SW480 (cell line): ENCODE measurements at regions not wholly inside any gene's neighbourhood (a gene's known extent, or its start where the extent isn't known, plus 50 kb on each side); places are given as distances from the start of the nearest gene placed in this dataset.
A peak's percentile ranks its signal among the peaks of the same experiment; 100 is the strongest.
"Not testable (repeated sequence)": the region's sequence is repeated elsewhere in the genome, so short reads cannot be mapped to it uniquely, and the experiment has no call there.

Experiments
- DNase-seq: peaks from one replicate; pipeline ENCODE4 v3.0.0-alpha.2; 2016; ENCODE audit warnings: low spot score

GRCh38 chr2:221997683-221998082 lies 301.1 kb downstream of the PAX3 start:
- no peak for DNase-seq

DNA sequence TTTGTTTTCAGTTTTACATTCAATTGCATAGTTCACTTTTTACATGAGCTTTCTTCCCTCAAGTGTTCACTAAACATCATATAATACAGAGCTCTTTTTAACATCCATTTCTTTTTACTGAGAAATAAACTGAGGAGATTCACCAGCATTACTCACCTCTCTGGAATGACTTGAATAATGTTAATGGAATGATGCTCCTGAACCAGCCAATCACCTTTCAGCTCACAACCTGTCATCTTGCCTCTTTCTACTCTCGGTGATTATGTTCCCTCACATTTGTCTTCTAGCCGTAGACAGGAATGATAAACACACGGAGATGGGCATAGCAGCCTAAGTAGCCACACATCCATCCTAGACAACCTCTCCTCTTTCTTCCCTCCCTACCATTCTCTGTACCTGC lies 301.7 kb downstream of the PAX3 start:
- DNase-seq, result peak; percentile 55

DNA sequence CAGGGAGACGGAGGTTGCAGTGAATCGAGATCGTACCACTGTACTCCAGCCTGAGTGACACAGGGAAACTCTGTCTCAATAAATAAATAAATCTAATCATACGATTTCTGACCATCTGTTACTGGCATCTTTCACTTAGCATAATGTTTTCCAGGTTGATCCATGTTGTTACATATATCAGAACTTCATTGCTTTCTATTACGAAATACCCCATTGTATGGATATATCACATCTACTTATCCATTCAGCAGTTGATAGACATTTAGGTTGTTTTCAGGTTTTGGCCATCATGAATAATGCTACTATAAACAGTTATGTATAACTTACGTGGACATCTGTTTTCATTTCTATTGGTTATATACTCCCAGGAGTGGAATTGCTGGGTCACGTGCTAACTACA lies 303.9 kb downstream of the PAX3 start:
- no peak for DNase-seq

DNA sequence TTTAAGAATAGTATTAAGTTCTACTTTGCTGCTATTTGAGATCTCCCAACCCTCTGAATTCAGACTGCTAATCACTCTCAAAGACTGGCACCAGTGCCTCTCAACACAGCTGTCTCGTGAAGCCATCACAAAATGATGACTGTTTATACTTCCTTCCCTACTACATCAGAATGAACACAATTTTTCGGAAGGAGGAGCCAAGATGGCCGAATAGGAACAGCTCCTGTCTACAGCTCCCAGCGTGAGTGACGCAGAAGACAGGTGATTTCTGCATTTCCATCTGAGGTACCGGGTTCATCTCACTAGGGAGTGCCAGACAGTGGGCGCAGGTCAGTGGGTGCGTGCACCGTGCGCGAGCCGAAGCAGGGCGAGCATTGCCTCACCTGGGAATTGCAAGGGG lies 314.4 kb downstream of the PAX3 start:
- DNase-seq, result peak; percentile 20

GRCh38 chr2:221981912-221982470 lies 316.8 kb downstream of the PAX3 start:
- no peak for DNase-seq

DNA sequence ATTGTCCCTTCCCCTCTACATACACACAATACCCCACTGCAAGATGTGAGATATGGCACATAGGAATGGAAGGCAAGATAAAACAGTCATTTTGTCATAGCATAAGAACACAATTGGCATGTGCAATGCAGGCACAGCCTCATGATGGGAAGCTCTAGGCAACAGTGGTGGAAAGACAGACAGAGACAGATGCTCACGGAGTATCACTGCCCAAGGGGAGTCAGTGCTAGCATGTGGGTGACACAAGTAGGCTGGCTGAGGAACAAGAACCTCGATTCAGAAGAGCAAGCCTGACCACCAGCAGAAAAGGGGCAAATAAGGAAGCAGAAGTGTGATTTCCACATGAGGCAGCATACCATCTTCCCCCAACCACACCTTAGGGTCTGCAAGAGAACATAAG lies 323.6 kb downstream of the PAX3 start:
- no peak for DNase-seq

GRCh38 chr2:221973902-221974301 lies 324.9 kb downstream of the PAX3 start:
- DNase-seq, result no peak

DNA sequence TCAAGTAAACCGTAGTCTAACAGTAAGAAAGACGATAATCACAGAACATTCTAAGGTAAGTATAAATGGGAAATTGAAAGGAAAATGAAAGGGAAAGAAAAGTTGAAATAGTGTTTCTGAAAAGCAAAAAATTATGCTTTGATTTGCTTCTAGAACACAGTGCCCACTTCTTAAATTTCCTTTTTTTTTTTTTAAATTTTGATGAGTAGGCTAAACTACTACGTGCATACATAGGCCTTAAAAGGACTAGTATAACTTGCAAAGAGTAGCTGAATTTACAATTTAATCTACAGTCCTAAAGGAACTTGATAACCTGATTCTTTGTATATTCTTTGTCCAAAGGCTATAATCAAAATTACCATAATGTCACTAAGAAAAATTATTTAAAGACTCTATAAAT lies 325.3 kb downstream of the PAX3 start:
- DNase-seq, result no peak

DNA sequence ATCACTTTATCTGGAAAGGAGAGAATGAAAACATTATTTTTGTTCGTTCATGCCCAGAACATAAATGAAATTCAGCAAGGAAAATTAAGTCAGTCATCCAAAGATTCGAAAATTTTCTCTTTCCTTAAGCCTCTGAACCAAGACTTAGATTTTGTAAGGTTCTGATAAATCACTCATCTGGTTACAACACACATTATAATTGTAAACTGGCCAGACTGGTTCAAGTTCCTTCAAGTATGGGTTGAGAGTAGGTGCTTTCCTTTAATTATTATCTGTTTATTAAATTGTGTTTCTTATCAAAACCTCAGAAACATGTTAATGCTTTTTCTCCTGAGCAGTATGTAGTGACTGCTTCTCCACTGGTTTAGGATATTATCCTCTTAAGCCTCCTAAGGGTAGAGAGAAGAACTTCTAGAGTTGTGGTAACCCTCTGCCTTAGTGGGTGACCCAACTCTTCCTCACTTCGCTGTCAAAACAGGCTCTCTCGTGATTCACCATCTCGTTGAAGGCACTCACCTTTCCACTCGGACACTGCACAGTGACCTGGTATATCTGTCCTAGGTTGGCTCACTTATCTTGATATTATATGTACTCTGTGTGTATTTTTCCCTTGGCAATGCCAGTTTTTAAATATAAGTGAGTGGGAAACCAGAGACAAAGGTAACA lies 325.9 kb downstream of the PAX3 start:
- no peak for DNase-seq

DNA sequence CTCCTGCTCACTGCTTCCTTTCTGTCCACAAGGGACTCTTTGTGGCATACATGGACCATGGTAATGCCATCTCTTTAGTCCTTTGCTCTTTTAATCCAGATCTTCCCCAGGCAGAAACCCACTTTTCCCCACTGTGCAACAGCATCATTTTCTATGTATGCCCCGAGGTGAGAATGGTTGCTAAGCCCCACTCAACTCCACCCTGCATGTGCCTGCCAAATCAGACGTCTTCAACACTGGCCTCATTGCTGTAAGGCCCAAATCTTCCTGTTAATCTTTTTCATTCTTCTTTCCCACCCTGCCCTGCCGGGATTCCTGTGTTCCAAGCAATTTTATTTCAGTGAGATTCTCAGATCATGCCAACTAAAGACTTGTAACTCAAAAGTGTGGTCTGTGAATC lies 328.4 kb downstream of the PAX3 start:
- DNase-seq, result no peak

GRCh38 chr2:221969830-221970144 lies 329.0 kb downstream of the PAX3 start:
- no peak for DNase-seq

- peak; percentile 13 for DNase-seq
Observed at GRCh38 chr2:221969087-221969829, 329.5 kb downstream of the PAX3 start.

DNA sequence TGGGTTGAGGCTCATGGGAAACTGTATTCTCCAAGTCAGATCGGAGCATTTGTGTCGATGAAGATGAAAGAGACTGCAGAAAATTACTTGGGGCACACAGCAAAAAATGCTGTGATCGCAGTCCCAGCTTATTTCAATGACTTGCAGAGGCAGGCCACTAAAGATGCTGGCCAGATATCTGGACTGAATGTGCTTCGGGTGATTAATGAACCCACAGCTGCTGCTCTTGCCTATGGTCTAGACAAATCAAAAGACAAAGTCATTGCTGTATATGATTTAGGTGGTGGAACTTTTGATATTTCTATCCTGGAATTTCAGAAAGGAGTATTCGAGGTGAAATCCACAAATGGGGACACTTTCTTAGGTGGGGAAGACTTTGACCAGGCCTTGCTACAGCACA lies 336.6 kb downstream of the PAX3 start:
- DNase-seq, result no peak

- DNase-seq, result no peak
Observed at GRCh38 chr2:221961561-221961960, 337.2 kb downstream of the PAX3 start.

- DNase-seq, result no peak
Observed at GRCh38 chr2:221958224-221958623, 340.6 kb downstream of the PAX3 start.

GRCh38 chr2:221948076-221948475 lies 350.7 kb downstream of the PAX3 start:
- no peak for DNase-seq

DNA sequence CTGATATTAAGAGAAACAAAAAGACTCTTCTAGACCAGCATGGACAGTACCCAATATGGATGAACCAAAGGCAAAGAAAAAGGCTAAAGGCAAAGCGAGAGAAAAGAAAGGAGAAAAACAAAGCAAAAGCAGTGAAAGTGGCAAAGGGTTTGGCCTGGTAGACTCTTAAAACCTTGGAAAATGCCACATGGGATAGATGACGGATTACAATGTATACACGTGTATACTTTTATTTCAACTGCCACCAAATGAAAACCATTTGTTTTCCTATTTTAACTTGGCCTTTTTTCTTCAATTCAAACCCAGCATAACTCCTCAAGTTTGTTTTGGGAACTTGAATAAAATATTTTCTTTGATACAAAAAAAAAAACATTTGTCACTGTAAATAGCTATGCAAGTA lies 354.3 kb downstream of the PAX3 start:
- not testable (repeated sequence) for DNase-seq

GRCh38 chr2:221943076-221943810 lies 355.6 kb downstream of the PAX3 start:
- no peak for DNase-seq

DNA sequence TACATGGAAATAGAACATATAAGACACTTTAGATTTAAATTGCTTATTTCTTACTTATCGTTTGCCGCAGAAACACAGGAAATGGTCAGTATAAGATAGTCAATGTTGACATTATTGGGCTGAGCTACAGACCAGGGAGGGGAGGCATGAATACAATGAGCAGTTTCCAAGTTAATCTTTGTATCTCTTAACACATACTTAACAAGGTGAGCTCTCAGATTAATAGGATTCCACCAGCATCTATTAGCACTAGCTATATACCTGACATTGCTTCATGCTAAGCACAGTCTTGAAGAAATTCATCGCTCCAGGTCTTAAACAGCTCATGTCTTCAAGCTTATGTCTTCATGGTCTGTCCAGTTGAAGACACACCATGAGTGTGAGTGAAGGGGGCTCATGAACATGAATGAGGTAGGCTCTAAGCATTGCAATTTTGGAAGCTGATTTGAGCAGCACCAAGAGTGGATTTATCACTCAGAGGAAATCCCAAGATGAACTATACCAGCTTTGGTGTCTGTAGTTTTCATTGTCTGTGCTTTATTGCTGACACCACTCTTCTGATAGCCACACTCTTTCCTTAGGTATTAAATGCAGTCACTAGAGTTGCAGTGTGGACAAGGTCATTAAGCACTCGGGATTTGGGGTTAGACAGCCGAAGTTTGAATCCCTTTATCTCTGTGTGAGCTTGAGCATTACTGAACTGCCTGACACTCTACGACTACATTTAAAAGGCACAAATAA lies 359.3 kb upstream of the EPHA4 start:
- no peak for DNase-seq

DNA sequence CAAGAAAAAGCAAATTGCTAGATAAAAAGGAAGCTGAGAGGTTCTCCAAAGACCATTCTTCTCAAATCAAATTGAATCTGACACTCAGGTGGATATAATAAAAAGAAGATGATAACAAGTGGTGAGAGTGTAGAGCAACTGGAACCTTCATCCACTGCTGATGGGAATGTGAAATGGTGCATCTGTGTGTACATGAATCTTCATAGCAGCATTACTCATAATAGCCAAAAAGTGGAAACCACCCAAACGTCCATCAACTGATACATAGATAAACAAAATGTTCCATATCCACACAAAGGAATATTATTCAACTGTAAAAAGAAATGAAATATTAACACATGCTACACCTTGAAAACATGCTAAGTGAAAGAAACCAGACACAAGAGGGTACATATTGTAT lies 357.2 kb upstream of the EPHA4 start:
- DNase-seq, result no peak

GRCh38 chr2:221926327-221926726 lies 354.2 kb upstream of the EPHA4 start:
- no peak for DNase-seq

DNA sequence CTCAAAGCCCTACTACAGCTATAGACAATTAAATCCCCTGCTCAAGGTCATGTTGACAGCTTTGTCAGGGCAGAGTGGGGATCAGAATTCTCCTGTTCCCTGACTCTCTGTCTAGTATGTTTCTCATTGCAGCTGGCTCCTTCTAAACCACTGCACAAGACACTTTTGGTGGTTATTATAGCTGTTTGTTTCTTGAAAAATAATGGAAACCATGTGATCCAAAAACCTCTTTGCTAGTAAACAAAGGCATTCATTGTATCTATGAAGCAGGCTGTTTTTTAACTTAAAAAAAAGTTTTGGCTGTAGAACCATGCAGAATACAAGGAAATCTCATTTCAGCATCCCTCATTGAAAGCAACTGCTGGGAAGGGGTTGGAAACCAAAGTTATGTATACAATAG lies 352.5 kb upstream of the EPHA4 start:
- no peak for DNase-seq
